RWPE2 (cell line): ENCODE measurements at regions not wholly inside any gene's neighbourhood (a gene's known extent, or its start where the extent isn't known, plus 50 kb on each side); places are given as distances from the start of the nearest gene placed in this dataset.

Source experiments
- ATAC-seq: fragments of 200-7000 bp; cut with Tn5 transposase; 3 replicates; pipeline ENCODE4 v1.9.1; 2021; ENCODE audit warnings: low read depth
- DNase-seq: peaks from one replicate; pipeline ENCODE4 v3.0.0-alpha.2; 2020; ENCODE audit warnings: low spot score
- H3K27ac ChIP-seq: fragments of 450-650 bp; 2 replicates; pipeline ENCODE4 v1.5.1; 2017; ENCODE audit warnings: mild to moderate bottlenecking; ENCODE audit not compliant: poor library complexity, severe bottlenecking
- H3K27me3 ChIP-seq: fragments of 250-450 bp; sonication (Bioruptor Pico); 2 replicates; pipeline ENCODE4 v1.5.1; 2021; ENCODE audit warnings: mild to moderate bottlenecking, moderate library complexity; ENCODE audit not compliant: insufficient read depth, poor library complexity, severe bottlenecking
- H3K36me3 ChIP-seq: fragments of 250-450 bp; sonication (Bioruptor Pico); 2 replicates; pipeline ENCODE4 v1.5.1; 2020; ENCODE audit warnings: low read depth, mild to moderate bottlenecking, moderate library complexity
- H3K4me1 ChIP-seq: fragments of 250-450 bp; sonication (Bioruptor Pico); 2 replicates; pipeline ENCODE4 v1.5.1; 2021; ENCODE audit warnings: mild to moderate bottlenecking, moderate library complexity; ENCODE audit not compliant: insufficient read depth, poor library complexity, severe bottlenecking
- H3K4me3 ChIP-seq: fragments of 250-450 bp; sonication (Bioruptor Pico); 2 replicates; pipeline ENCODE4 v1.5.1; 2021; ENCODE audit warnings: mild to moderate bottlenecking, moderate library complexity; ENCODE audit not compliant: severe bottlenecking
- H3K9me3 ChIP-seq: fragments of 250-450 bp; sonication (Bioruptor Pico); 2 replicates; pipeline ENCODE4 v1.5.1; 2021; ENCODE audit warnings: mild to moderate bottlenecking, moderate library complexity; ENCODE audit not compliant: severe bottlenecking
- CTCF ChIP-seq: fragments of 450-650 bp; IDR thresholded peaks from one replicate; pipeline ENCODE4 v1.5.1; 2017; ENCODE audit warnings: mild to moderate bottlenecking, moderate library complexity; ENCODE audit not compliant: poor library complexity, severe bottlenecking

- no peak for ATAC-seq
- no peaks in the 10 kb centered on the region for H3K36me3 ChIP-seq
- DNase-seq = no peak
Measured at GRCh38 chr14:30340495-30340894, 218.5 kb upstream of the G2E3 start.

GRCh38 chr14:30345511-30345910 lies 213.4 kb upstream of the G2E3 start:
- no peaks in the 10 kb centered on the region for H3K36me3 ChIP-seq

More at GRCh38 chr14:30340495-30340894, 218.5 kb upstream of the G2E3 start:
- peaks cover 5% of the 10 kb centered on the region for H3K27me3 ChIP-seq
- no peaks in the 10 kb centered on the region for H3K9me3 ChIP-seq
- no peak overlapping the region for H3K4me3 ChIP-seq
- TF ChIP-seq CTCF = no peak
- H3K4me1 ChIP-seq = no peaks in the 10 kb centered on the region
- H3K27ac ChIP-seq = no peak overlapping the region

GRCh38 chr14:30348445-30348844 lies 210.5 kb upstream of the G2E3 start:
- H3K9me3 ChIP-seq = no peaks in the 10 kb centered on the region
- DNase-seq = no peak
- no peak overlapping the region for H3K4me3 ChIP-seq

More at GRCh38 chr14:30345511-30345910, 213.4 kb upstream of the G2E3 start:
- DNase-seq (no peak), ATAC-seq (no peak)
- Histone ChIP-seq H3K4me3 (no peak overlapping the region), H3K9me3 (no peaks in the 10 kb centered on the region), H3K27ac (no peak overlapping the region), H3K4me1 (no peaks in the 10 kb centered on the region), H3K27me3 (peaks cover 7% of the 10 kb centered on the region)
- TF ChIP-seq CTCF = no peak

GRCh38 chr14:30349520-30349919 lies 209.4 kb upstream of the G2E3 start:
- Histone ChIP-seq H3K27me3 (peaks cover 13% of the 10 kb centered on the region), H3K4me3 (no peak overlapping the region), H3K36me3 (no peaks in the 10 kb centered on the region), H3K27ac (no peak overlapping the region), H3K9me3 (no peaks in the 10 kb centered on the region), H3K4me1 (no peaks in the 10 kb centered on the region)
- DNase-seq (no peak), ATAC-seq (no peak)
- no peak for TF ChIP-seq CTCF

More at GRCh38 chr14:30348445-30348844, 210.5 kb upstream of the G2E3 start:
- no peak overlapping the region for H3K27ac ChIP-seq
- no peak for ATAC-seq
- H3K4me1 ChIP-seq = no peaks in the 10 kb centered on the region
- no peaks in the 10 kb centered on the region for H3K36me3 ChIP-seq
- TF ChIP-seq CTCF = no peak
- H3K27me3 ChIP-seq = peaks cover 13% of the 10 kb centered on the region

- Histone ChIP-seq H3K4me1 (no peaks in the 10 kb centered on the region), H3K36me3 (no peaks in the 10 kb centered on the region), H3K4me3 (no peak overlapping the region), H3K27ac (no peak overlapping the region), H3K9me3 (no peaks in the 10 kb centered on the region), H3K27me3 (peaks cover 6% of the 10 kb centered on the region)
- ATAC-seq (no peak), DNase-seq (no peak)
- no peak for TF ChIP-seq CTCF
Measured at GRCh38 chr14:30354439-30354838, 204.5 kb upstream of the G2E3 start.
